OCI-LY1 (cell line): ENCODE measurements at regions not wholly inside any gene's neighbourhood (a gene's known extent, or its start where the extent isn't known, plus 50 kb on each side); places are given as distances from the start of the nearest gene placed in this dataset.
"Not testable (repeated sequence)": the region's sequence is repeated elsewhere in the genome, so short reads cannot be mapped to it uniquely, and the experiment has no call there.

Experiments
- H2AFZ ChIP-seq: fragments of 200-600 bp; sonication (generic), shearing (Covaris generic); 2 replicates; pipeline ENCODE4 v1.6.0; 2014; ENCODE audit warnings: antibody characterized with exemption, mild to moderate bottlenecking, low read length
- H3F3A ChIP-seq: fragments of 200-600 bp; sonication (generic), shearing (Covaris generic); 2 replicates; pipeline ENCODE4 v1.6.0; 2014; ENCODE audit warnings: mild to moderate bottlenecking, antibody characterized with exemption, low read length, moderate library complexity; ENCODE audit not compliant: insufficient read depth
- H3K27ac ChIP-seq: fragments of 200-600 bp; sonication (generic); 2 replicates; pipeline ENCODE4 v1.5.1; 2014; ENCODE audit warnings: low read length, mixed run types, mild to moderate bottlenecking, low read depth; ENCODE audit not compliant: poor library complexity, severe bottlenecking
- H3K27me3 ChIP-seq: fragments of 200-600 bp; sonication (generic); 2 replicates; pipeline ENCODE4 v1.6.0; 2014; ENCODE audit warnings: antibody characterized with exemption, mild to moderate bottlenecking, low read length, moderate library complexity; ENCODE audit not compliant: insufficient read depth
- H3K36me3 ChIP-seq: fragments of 200-600 bp; sonication (generic); 2 replicates; pipeline ENCODE4 v1.6.1; 2014; ENCODE audit warnings: mild to moderate bottlenecking, antibody characterized with exemption, low read length, moderate library complexity, mixed read lengths; ENCODE audit not compliant: insufficient read depth
- H3K4me1 ChIP-seq: fragments of 200-600 bp; sonication (generic); 2 replicates; pipeline ENCODE4 v1.5.1; 2014; ENCODE audit warnings: mild to moderate bottlenecking, low read length, moderate library complexity; ENCODE audit not compliant: insufficient read depth, severe bottlenecking
- H3K4me2 ChIP-seq: fragments of 200-600 bp; sonication (generic), shearing (Covaris generic); 2 replicates; pipeline ENCODE4 v1.6.1; 2014; ENCODE audit warnings: low read length
- H3K4me3 ChIP-seq: fragments of 200-600 bp; sonication (generic); 2 replicates; pipeline ENCODE4 v1.5.1; 2014; ENCODE audit warnings: low read length, low read depth, mild to moderate bottlenecking, mixed read lengths; ENCODE audit not compliant: poor library complexity, severe bottlenecking
- H3K79me2 ChIP-seq: fragments of 200-600 bp; shearing (Covaris generic); 2 replicates; pipeline ENCODE4 v1.6.1; 2016; ENCODE audit warnings: mixed run types, low read length, mixed read lengths; ENCODE audit not compliant: insufficient read depth
- H3K9ac ChIP-seq: fragments of 200-600 bp; sonication (generic), shearing (Covaris generic); 2 replicates; pipeline ENCODE4 v1.6.1; 2014; ENCODE audit warnings: mild to moderate bottlenecking, low read length, mixed read lengths
- H3K9me2 ChIP-seq: fragments of 200-600 bp; sonication (generic), shearing (Covaris generic); 2 replicates; pipeline ENCODE4 v1.6.1; 2014; ENCODE audit warnings: low read depth, mild to moderate bottlenecking, low read length, mixed read lengths
- H3K9me3 ChIP-seq: fragments of 200-600 bp; shearing (Covaris generic); 2 replicates; pipeline ENCODE4 v1.6.1; 2014; ENCODE audit warnings: low read length, mixed read lengths
- H4K20me1 ChIP-seq: fragments of 200-600 bp; sonication (generic), shearing (Covaris generic); 2 replicates; pipeline ENCODE4 v1.6.0; 2016; ENCODE audit warnings: mild to moderate bottlenecking, low read length; ENCODE audit not compliant: insufficient read depth
- EZH2 ChIP-seq: fragments of 200-600 bp; sonication (generic), shearing (Covaris generic); IDR thresholded peaks from 2 replicates; pipeline ENCODE4 v1.8.0; 2017; ENCODE audit warnings: borderline replicate concordance, mixed run types, mild to moderate bottlenecking, antibody characterized with exemption, low read length, moderate library complexity, mixed read lengths
- TF ChIP-seq, protein P1 (sequence below): fragments of 200-600 bp; sonication (generic), shearing (Covaris generic); IDR thresholded peaks from 2 replicates; pipeline ENCODE4 v1.5.1; 2017; ENCODE audit warnings: mild to moderate bottlenecking, antibody characterized with exemption, low read length, moderate library complexity, mixed read lengths

DNA sequence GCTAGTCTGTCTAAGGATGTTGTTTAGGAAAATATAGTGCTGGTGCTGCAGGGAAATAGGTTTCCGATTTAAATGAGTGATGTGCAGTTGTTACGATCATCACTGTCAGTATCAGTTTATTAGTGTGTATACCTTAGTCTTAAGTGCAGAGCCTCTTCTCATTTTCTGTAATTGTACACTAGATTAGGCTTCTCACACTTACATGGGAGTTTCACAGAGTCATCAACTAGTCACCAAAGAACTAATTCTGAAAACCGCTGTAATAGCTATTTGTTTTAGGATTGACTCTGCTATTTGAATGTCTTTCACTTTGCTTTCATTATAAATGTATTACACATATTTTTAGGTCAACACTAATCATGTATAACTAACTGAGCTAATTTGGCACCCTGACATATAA, 99.8 kb upstream of the ZEB2 start:
- H4K20me1 ChIP-seq: no peaks in the 10 kb centered on the region
- H3F3A ChIP-seq: 0 out of 2 replicates have a peak, but pooled peaks cover 3% of the 10 kb centered on the region
- H3K9me3 ChIP-seq: peaks cover 2% of the 10 kb centered on the region; the same call in 1 of the 2 replicates
- H3K4me1 ChIP-seq: peaks cover 16% of the 10 kb centered on the region
- H3K4me3 ChIP-seq: no peak overlapping the region
- H3K9me2 ChIP-seq: no peaks in the 10 kb centered on the region
- H3K27me3 ChIP-seq: no peaks in the 10 kb centered on the region
- H2AFZ ChIP-seq: 0 out of 2 replicates have a peak overlapping the region, but pooled peaks have one; percentile 74
- no peaks in the 10 kb centered on the region for H3K36me3 ChIP-seq
- no peak overlapping the region for H3K27ac ChIP-seq
- no peak overlapping the region for H3K9ac ChIP-seq
- TF ChIP-seq, protein P1, sequence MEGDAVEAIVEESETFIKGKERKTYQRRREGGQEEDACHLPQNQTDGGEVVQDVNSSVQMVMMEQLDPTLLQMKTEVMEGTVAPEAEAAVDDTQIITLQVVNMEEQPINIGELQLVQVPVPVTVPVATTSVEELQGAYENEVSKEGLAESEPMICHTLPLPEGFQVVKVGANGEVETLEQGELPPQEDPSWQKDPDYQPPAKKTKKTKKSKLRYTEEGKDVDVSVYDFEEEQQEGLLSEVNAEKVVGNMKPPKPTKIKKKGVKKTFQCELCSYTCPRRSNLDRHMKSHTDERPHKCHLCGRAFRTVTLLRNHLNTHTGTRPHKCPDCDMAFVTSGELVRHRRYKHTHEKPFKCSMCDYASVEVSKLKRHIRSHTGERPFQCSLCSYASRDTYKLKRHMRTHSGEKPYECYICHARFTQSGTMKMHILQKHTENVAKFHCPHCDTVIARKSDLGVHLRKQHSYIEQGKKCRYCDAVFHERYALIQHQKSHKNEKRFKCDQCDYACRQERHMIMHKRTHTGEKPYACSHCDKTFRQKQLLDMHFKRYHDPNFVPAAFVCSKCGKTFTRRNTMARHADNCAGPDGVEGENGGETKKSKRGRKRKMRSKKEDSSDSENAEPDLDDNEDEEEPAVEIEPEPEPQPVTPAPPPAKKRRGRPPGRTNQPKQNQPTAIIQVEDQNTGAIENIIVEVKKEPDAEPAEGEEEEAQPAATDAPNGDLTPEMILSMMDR: no peak
- TF ChIP-seq EZH2: no peak
- no peak overlapping the region for H3K4me2 ChIP-seq
- no peaks in the 10 kb centered on the region for H3K79me2 ChIP-seq

DNA sequence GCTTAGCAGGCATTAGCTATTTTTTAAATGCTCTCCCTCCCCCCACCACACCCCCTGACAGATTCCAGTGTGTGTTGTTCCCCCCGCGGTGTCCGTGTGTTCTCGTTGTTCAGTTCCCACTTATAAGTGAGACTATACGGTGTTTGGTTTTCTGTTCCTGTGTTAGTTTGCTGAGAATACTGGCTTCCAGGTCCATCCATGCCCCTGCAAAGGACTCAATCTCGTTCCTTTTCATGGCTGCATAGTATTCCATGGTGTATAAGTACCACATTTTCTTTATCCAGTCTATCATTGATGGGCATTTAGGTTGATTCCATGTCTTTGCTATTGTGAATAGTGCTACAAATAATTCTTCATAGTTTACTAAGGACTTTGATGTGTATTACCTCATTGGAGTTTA, 97.3 kb upstream of the ZEB2 start:
- H3K27ac ChIP-seq, H3K4me3 ChIP-seq, H2AFZ ChIP-seq, H3K9me3 ChIP-seq, H3K79me2 ChIP-seq, H3F3A ChIP-seq, H3K9ac ChIP-seq, H4K20me1 ChIP-seq, H3K27me3 ChIP-seq, H3K36me3 ChIP-seq, H3K4me2 ChIP-seq, H3K9me2 ChIP-seq: not testable (repeated sequence)
- H3K4me1 ChIP-seq: peaks cover 16% of the 10 kb centered on the region

DNA sequence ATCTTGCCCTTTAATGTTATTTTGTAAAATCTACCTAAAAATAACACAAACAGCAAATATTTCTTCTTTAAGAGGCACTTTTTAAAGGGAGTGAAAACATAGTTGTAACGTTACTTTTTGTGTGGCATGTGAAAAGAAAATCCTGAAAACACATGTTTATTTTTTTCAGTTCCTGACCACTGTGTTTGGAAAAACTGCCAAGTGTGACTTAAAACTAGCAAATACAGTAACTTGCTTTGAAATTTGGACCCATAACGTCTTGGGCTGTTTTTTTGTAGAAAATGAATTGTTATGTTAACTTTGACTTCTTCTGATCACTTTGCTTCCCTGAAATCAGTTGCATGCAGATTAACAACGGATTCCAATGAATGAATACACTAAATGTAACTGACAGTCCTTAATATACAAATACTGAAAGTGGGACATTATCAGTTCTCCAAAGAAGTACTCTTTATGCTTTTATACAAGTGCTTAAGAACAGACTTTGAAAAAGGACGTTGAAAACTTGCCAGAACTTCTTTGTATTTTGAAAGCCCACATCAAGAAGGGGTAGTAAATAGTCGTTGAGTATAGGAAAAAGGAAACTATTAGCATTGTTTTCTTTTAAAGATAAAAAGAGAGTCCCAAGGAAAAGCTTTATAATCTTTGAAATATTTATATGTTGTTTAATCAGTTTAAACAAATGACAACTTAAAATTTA, 96.1 kb upstream of the ZEB2 start:
- H4K20me1 ChIP-seq: no peaks in the 10 kb centered on the region
- H2AFZ ChIP-seq: peak overlapping the region; percentile 42; the same call in 1 of the 2 replicates
- H3K27ac ChIP-seq: no peak overlapping the region
- peaks cover 5% of the 10 kb centered on the region; the same call in 1 of the 2 replicates for H3K9me3 ChIP-seq
- no peak overlapping the region for H3K9ac ChIP-seq
- H3K36me3 ChIP-seq: no peaks in the 10 kb centered on the region
- peaks cover 16% of the 10 kb centered on the region for H3K4me1 ChIP-seq
- H3K79me2 ChIP-seq: no peaks in the 10 kb centered on the region
- 0 out of 2 replicates have a peak, but pooled peaks cover 3% of the 10 kb centered on the region for H3F3A ChIP-seq
- H3K9me2 ChIP-seq: no peaks in the 10 kb centered on the region
- H3K4me2 ChIP-seq: no peak overlapping the region
- H3K4me3 ChIP-seq: no peak overlapping the region
- no peaks in the 10 kb centered on the region for H3K27me3 ChIP-seq
- TF ChIP-seq EZH2: no peak
- TF ChIP-seq, protein P1: no peak
